GM18511 (cell line): ENCODE measurements at regions not wholly inside any gene's neighbourhood (a gene's known extent, or its start where the extent isn't known, plus 50 kb on each side); places are given as distances from the start of the nearest gene placed in this dataset.

Experiments used
- ATAC-seq: cut with Tn5 transposase; IDR thresholded peaks from one replicate; pipeline ENCODE4 v1.9.1; 2021; ENCODE audit warnings: mild to moderate bottlenecking, moderate library complexity; ENCODE audit not compliant: unreplicated experiment

- no peak for ATAC-seq
Measured at GRCh38 chrX:39975101-39975925, 122.4 kb downstream of the BCOR start.

GRCh38 chrX:39981946-39982345 lies 115.8 kb downstream of the BCOR start:
- ATAC-seq: no peak

- no peak for ATAC-seq
Measured at GRCh38 chrX:39982948-39983347, 114.8 kb downstream of the BCOR start.

GRCh38 chrX:39983715-39984114 lies 114.0 kb downstream of the BCOR start:
- ATAC-seq: no peak

- ATAC-seq: no peak
Measured at GRCh38 chrX:39984191-39984956, 113.4 kb downstream of the BCOR start.

GRCh38 chrX:39985071-39985470 lies 112.7 kb downstream of the BCOR start:
- no peak for ATAC-seq

- no peak for ATAC-seq
Measured at GRCh38 chrX:39985551-39985950, 112.2 kb downstream of the BCOR start.

GRCh38 chrX:39988496-39988895 lies 109.3 kb downstream of the BCOR start:
- no peak for ATAC-seq

- no peak for ATAC-seq
Measured at GRCh38 chrX:39990388-39990787, 107.4 kb downstream of the BCOR start.

GRCh38 chrX:39992300-39992699 lies 105.5 kb downstream of the BCOR start:
- ATAC-seq: no peak

- ATAC-seq: no peak
Measured at GRCh38 chrX:39995457-39995856, 102.3 kb downstream of the BCOR start.

GRCh38 chrX:39996536-39996935 lies 101.2 kb downstream of the BCOR start:
- no peak for ATAC-seq

- no peak for ATAC-seq
Measured at GRCh38 chrX:39998636-39999406, 98.9 kb downstream of the BCOR start.
